Brain microvascular endothelial cell (primary cell): ENCODE measurements at regions not wholly inside any gene's neighbourhood (a gene's known extent, or its start where the extent isn't known, plus 50 kb on each side); places are given as distances from the start of the nearest gene placed in this dataset.

Experiments used
- DNase-seq: peaks from one replicate; pipeline ENCODE4 v3.0.0-alpha.2; 2020
- H3K27ac ChIP-seq: fragments of 250-450 bp; sonication (Bioruptor Pico); 2 replicates; pipeline ENCODE4 v1.5.1; 2020; ENCODE audit warnings: mild to moderate bottlenecking, moderate library complexity
- H3K27me3 ChIP-seq: fragments of 250-450 bp; sonication (Bioruptor Pico); replicated peaks from 2 replicates; pipeline ENCODE4 v1.5.1; 2020; ENCODE audit warnings: mild to moderate bottlenecking
- H3K36me3 ChIP-seq: fragments of 250-450 bp; sonication (Bioruptor Pico); replicated peaks from 2 replicates; pipeline ENCODE4 v1.5.1; 2020; ENCODE audit warnings: mild to moderate bottlenecking
- H3K4me3 ChIP-seq: 2 replicates; pipeline ENCODE4 v1.5.1; 2011; ENCODE audit warnings: low read depth, mild to moderate bottlenecking, control low read depth, low read length, moderate library complexity
- CTCF ChIP-seq: IDR thresholded peaks from 2 replicates; pipeline ENCODE4 v1.5.1; 2011; ENCODE audit warnings: low read depth, mild to moderate bottlenecking, moderate library complexity, low read length, control low read depth, inconsistent platforms; ENCODE audit errors: missing control alignments
- in situ Hi-C: cut with HindIII; loops from 2 replicates; pipeline ENCODE4 v1.10.0; 2017; ENCODE audit warnings: low sequenced_read_pairs, low pct_ligation_motif_present

GRCh38 chr10:129341087-129341486 is 126.0 kb upstream of the MGMT start:
- Histone ChIP-seq H3K4me3 (no peak overlapping the region), H3K27me3 (no peaks in the 10 kb centered on the region), H3K27ac (no peak overlapping the region), H3K36me3 (no peaks in the 10 kb centered on the region)
- TF ChIP-seq CTCF: no peak
- in situ Hi-C loops: no loop called here
- no peak for DNase-seq

GRCh38 chr10:129342385-129342784 is 124.7 kb upstream of the MGMT start:
- in situ Hi-C loops: no loop called here
- no peaks in the 10 kb centered on the region for H3K27me3 ChIP-seq
- H3K27ac ChIP-seq: no peak overlapping the region
- DNase-seq: no peak
- no peak for TF ChIP-seq CTCF
- H3K4me3 ChIP-seq: no peak overlapping the region
- H3K36me3 ChIP-seq: no peaks in the 10 kb centered on the region

GRCh38 chr10:129343141-129343540 is 123.9 kb upstream of the MGMT start:
- no peak for TF ChIP-seq CTCF
- Histone ChIP-seq H3K27ac (no peak overlapping the region), H3K4me3 (no peak overlapping the region), H3K27me3 (no peaks in the 10 kb centered on the region), H3K36me3 (no peaks in the 10 kb centered on the region)
- no peak for DNase-seq
- in situ Hi-C loops: no loop called here

GRCh38 chr10:129344103-129344502 is 122.9 kb upstream of the MGMT start:
- Histone ChIP-seq H3K27ac (no peak overlapping the region), H3K27me3 (no peaks in the 10 kb centered on the region), H3K4me3 (no peak overlapping the region), H3K36me3 (no peaks in the 10 kb centered on the region)
- in situ Hi-C loops: no loop called here
- DNase-seq: no peak
- TF ChIP-seq CTCF: no peak

- no peak for TF ChIP-seq CTCF
- H3K27me3 ChIP-seq: no peaks in the 10 kb centered on the region
- H3K36me3 ChIP-seq: no peaks in the 10 kb centered on the region
- no peak overlapping the region for H3K27ac ChIP-seq
- no peak overlapping the region for H3K4me3 ChIP-seq
- no peak for DNase-seq
- in situ Hi-C loops: no loop called here
Measured at GRCh38 chr10:129344731-129345355, 122.2 kb upstream of the MGMT start.

GRCh38 chr10:129345763-129346162 is 121.3 kb upstream of the MGMT start:
- in situ Hi-C loops: no loop called here
- DNase-seq: no peak
- no peak for TF ChIP-seq CTCF
- no peak overlapping the region for H3K4me3 ChIP-seq
- no peaks in the 10 kb centered on the region for H3K27me3 ChIP-seq
- no peak overlapping the region for H3K27ac ChIP-seq
- no peaks in the 10 kb centered on the region for H3K36me3 ChIP-seq
